Neural progenitor cell (in vitro differentiated cells): ENCODE measurements at regions not wholly inside any gene's neighbourhood (a gene's known extent, or its start where the extent isn't known, plus 50 kb on each side); places are given as distances from the start of the nearest gene placed in this dataset.

ENCODE experiments used
- EZH2phosphoT487 ChIP-seq: fragments of 200-600 bp; sonication (generic); IDR thresholded peaks from 2 replicates; pipeline ENCODE4 v1.6.1; 2017; ENCODE audit warnings: antibody characterized with exemption
- TF ChIP-seq, protein P1 (sequence below): fragments of 200-600 bp; sonication (generic); IDR thresholded peaks from 2 replicates; pipeline ENCODE4 v1.5.1; 2017; ENCODE audit warnings: antibody characterized with exemption, mild to moderate bottlenecking

DNA sequence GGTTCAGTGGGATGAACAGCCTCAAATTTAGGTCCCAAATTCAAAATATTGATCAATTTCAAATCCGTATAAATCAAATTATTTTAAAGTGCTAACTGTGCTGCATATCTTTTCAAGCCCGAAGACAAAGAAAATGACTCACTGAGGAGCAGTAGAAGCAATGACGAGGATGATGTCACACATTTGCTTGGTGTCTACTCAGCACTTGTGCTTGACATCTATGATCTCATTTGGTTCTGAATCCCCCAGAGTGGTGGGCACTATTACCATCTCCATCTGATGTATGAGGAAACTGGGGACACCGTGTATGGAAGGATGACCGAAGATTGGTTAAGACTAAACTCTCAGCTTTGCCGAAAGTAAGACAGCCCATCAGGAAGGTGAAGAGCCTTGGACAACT lies 136.5 kb upstream of the CHRNA7 start:
- TF ChIP-seq, protein P1, sequence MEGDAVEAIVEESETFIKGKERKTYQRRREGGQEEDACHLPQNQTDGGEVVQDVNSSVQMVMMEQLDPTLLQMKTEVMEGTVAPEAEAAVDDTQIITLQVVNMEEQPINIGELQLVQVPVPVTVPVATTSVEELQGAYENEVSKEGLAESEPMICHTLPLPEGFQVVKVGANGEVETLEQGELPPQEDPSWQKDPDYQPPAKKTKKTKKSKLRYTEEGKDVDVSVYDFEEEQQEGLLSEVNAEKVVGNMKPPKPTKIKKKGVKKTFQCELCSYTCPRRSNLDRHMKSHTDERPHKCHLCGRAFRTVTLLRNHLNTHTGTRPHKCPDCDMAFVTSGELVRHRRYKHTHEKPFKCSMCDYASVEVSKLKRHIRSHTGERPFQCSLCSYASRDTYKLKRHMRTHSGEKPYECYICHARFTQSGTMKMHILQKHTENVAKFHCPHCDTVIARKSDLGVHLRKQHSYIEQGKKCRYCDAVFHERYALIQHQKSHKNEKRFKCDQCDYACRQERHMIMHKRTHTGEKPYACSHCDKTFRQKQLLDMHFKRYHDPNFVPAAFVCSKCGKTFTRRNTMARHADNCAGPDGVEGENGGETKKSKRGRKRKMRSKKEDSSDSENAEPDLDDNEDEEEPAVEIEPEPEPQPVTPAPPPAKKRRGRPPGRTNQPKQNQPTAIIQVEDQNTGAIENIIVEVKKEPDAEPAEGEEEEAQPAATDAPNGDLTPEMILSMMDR: no peak
- no peak for TF ChIP-seq EZH2phosphoT487
